SK-N-SH (cell line): ENCODE measurements at regions not wholly inside any gene's neighbourhood (a gene's known extent, or its start where the extent isn't known, plus 50 kb on each side); places are given as distances from the start of the nearest gene placed in this dataset.
"Not testable (repeated sequence)": the region's sequence is repeated elsewhere in the genome, so short reads cannot be mapped to it uniquely, and the experiment has no call there.

Experiments
- IRF3 ChIP-seq: fragments of 150-350 bp; IDR thresholded peaks from 2 replicates; pipeline ENCODE4 v1.6.1; 2016; ENCODE audit warnings: mild to moderate bottlenecking, low read depth, low read length
- POLR2AphosphoS5 ChIP-seq: IDR thresholded peaks from 2 replicates; pipeline ENCODE4 v1.6.1; 2012; ENCODE audit warnings: low read depth, low read length
- TAF1 ChIP-seq: IDR thresholded peaks from 2 replicates; pipeline ENCODE4 v1.6.1; 2012; ENCODE audit warnings: low read depth, mild to moderate bottlenecking, low read length, moderate library complexity, borderline replicate concordance
- TCF12 ChIP-seq: IDR thresholded peaks from 2 replicates; pipeline ENCODE4 v1.4.0; 2012
- YY1 ChIP-seq: IDR thresholded peaks from 2 replicates; pipeline ENCODE4 v1.4.0; 2012; ENCODE audit warnings: low read depth, mild to moderate bottlenecking

GRCh38 chr9:63822615-63823374 is 1462.2 kb downstream of the FOXD4L5 start:
- TF ChIP-seq TCF12, TAF1, POLR2AphosphoS5, YY1, IRF3: not testable (repeated sequence)
